NCI-H1417 (cell line): ENCODE measurements at regions not wholly inside any gene's neighbourhood (a gene's known extent, or its start where the extent isn't known, plus 50 kb on each side); places are given as distances from the start of the nearest gene placed in this dataset.
A peak's percentile ranks its signal among the peaks of the same experiment; 100 is the strongest.

Experiments used
- DNase-seq, 3 experiments: peaks; one replicate each; lab custom pipeline; 2025; lab: John Stamatoyannopoulos, UW

GRCh38 chr5:57804007-57804444, 321.4 kb upstream of the ACTBL2 start:
- DNase-seq = no peak

GRCh38 chr5:57802131-57802530, 319.5 kb upstream of the ACTBL2 start:
- DNase-seq = no peak

GRCh38 chr5:57795203-57795602, 312.6 kb upstream of the ACTBL2 start:
- no peak for DNase-seq

- DNase-seq = no peak
These were observed 309.3 kb upstream of the ACTBL2 start for GRCh38 chr5:57791875-57792274.

- no peak for DNase-seq
These were observed 303.3 kb upstream of the ACTBL2 start for GRCh38 chr5:57785946-57786345.

- DNase-seq = no peak
These were observed 301.5 kb upstream of the ACTBL2 start for GRCh38 chr5:57784121-57784520.

- no peak for DNase-seq
These were observed 301.1 kb upstream of the ACTBL2 start for GRCh38 chr5:57783693-57784092.

- DNase-seq = no peak
These were observed 298.3 kb upstream of the ACTBL2 start for GRCh38 chr5:57780961-57781325.

- no peak for DNase-seq
These were observed 297.8 kb upstream of the ACTBL2 start for GRCh38 chr5:57780306-57780960.

GRCh38 chr5:57779383-57780223, 297.0 kb upstream of the ACTBL2 start:
- DNase-seq = peak; percentile 24 to 75 (median 73)

GRCh38 chr5:57778501-57779091, 296.0 kb upstream of the ACTBL2 start:
- DNase-seq = no peak

- no peak for DNase-seq
These were observed 294.6 kb upstream of the ACTBL2 start for GRCh38 chr5:57777174-57777581.

- no peak for DNase-seq
These were observed 293.4 kb upstream of the ACTBL2 start for GRCh38 chr5:57776035-57776434.

- no peak for DNase-seq
These were observed 291.8 kb upstream of the ACTBL2 start for GRCh38 chr5:57774439-57774838.

GRCh38 chr5:57772512-57772911, 289.9 kb upstream of the ACTBL2 start:
- no peak for DNase-seq

- no peak for DNase-seq
These were observed 287.4 kb upstream of the ACTBL2 start for GRCh38 chr5:57770039-57770438.

GRCh38 chr5:57768745-57769144, 286.1 kb upstream of the ACTBL2 start:
- no peak for DNase-seq

GRCh38 chr5:57764479-57765089, 282.0 kb upstream of the ACTBL2 start:
- DNase-seq = no peak

GRCh38 chr5:57761513-57761912, 278.9 kb upstream of the ACTBL2 start:
- DNase-seq = no peak

- no peak for DNase-seq
These were observed 272.0 kb upstream of the ACTBL2 start for GRCh38 chr5:57754616-57755015.

GRCh38 chr5:57753446-57753845, 270.8 kb upstream of the ACTBL2 start:
- peak in 1 of 3 experiments; percentile 9 for DNase-seq

- DNase-seq = no peak
These were observed 269.1 kb upstream of the ACTBL2 start for GRCh38 chr5:57751710-57752109.

- no peak for DNase-seq
These were observed 268.3 kb upstream of the ACTBL2 start for GRCh38 chr5:57750891-57751290.
